HepG2 (cell line): ENCODE measurements at regions not wholly inside any gene's neighbourhood (a gene's known extent, or its start where the extent isn't known, plus 50 kb on each side); places are given as distances from the start of the nearest gene placed in this dataset.

Experiments used
- ATF3 ChIP-seq: sonication (generic); formaldehyde crosslinking; IDR thresholded peaks from 2 replicates; pipeline ENCODE4 v1.4.0; 2020; ENCODE audit warnings: missing genetic modification reagents
- CREB1 ChIP-seq, 2 experiments: fragments of 450-650 bp in 1 of 2; IDR thresholded peaks; 2 replicates each; pipeline ENCODE4 v1.6.1; 2016 to 2017; ENCODE audit warnings: control low read depth in 1 of 2, mild to moderate bottlenecking in 1 of 2, missing compliant biosample characterization in 1 of 2, missing genetic modification characterization in 1 of 2
- CTCF ChIP-seq: sonication (generic); formaldehyde crosslinking; IDR thresholded peaks from 2 replicates; pipeline ENCODE4 v1.5.0; 2020; ENCODE audit warnings: mild to moderate bottlenecking, missing genetic modification reagents, moderate library complexity
- DDIT3 ChIP-seq: sonication (generic); formaldehyde crosslinking; IDR thresholded peaks from 2 replicates; pipeline ENCODE4 v1.4.0; 2020; ENCODE audit warnings: mild to moderate bottlenecking, missing genetic modification reagents
- HNRNPH1 ChIP-seq: fragments of 200-400 bp; formaldehyde crosslinking; optimal IDR thresholded peaks from 2 replicates; pipeline ENCODE3; 2017; ENCODE audit warnings: mild to moderate bottlenecking, low read depth, low read length
- SIN3A ChIP-seq: IDR thresholded peaks from 2 replicates; pipeline ENCODE4 v1.6.1; 2011; ENCODE audit warnings: low read depth, mild to moderate bottlenecking, control low read depth, low read length, borderline replicate concordance
- ZHX1 ChIP-seq: sonication (generic); formaldehyde crosslinking; IDR thresholded peaks from 2 replicates; pipeline ENCODE4 v1.8.1; 2022; ENCODE audit warnings: low read depth, mild to moderate bottlenecking, missing genetic modification reagents
- ZNF274 ChIP-seq: sonication (generic); formaldehyde crosslinking; IDR thresholded peaks from 2 replicates; pipeline ENCODE4 v1.5.1; 2020; ENCODE audit warnings: mild to moderate bottlenecking, missing genetic modification reagents

- TF ChIP-seq HNRNPH1: no peak
- no peak for TF ChIP-seq ZNF274 (CRISPR knock-in tag)
- TF ChIP-seq CREB1 (IDR thresholded peaks at IDR 0.05): no peak
- no peak for TF ChIP-seq CREB1 (CRISPR knock-in tag; IDR thresholded peaks at IDR 0.05)
- TF ChIP-seq DDIT3: no peak
- no peak for TF ChIP-seq ZHX1
- TF ChIP-seq SIN3A: no peak
- TF ChIP-seq CTCF (CRISPR knock-in tag): no peak
- no peak for TF ChIP-seq ATF3 (CRISPR knock-in tag)
These were observed 173.7 kb downstream of the CAND1 start for GRCh38 chr12:67442896-67443295.
